Stomach (tissue), 4 donors: ENCODE measurements at regions not wholly inside any gene's neighbourhood (a gene's known extent, or its start where the extent isn't known, plus 50 kb on each side); places are given as distances from the start of the nearest gene placed in this dataset.
A peak's percentile ranks its signal among the peaks of the same experiment; 100 is the strongest.

ENCODE experiments used
- EP300 ChIP-seq: sonication (generic); formaldehyde crosslinking; IDR thresholded peaks from one replicate; pipeline ENCODE4 v1.6.1; 2017; ENCODE audit warnings: antibody characterized with exemption
- POLR2A ChIP-seq, 4 donors: fragments of 450-650 bp; IDR thresholded peaks; one replicate each; pipeline ENCODE4 v1.6.1; 2016; ENCODE audit warnings: antibody characterized with exemption in 4 of 4, control low read depth in 2 of 4, mild to moderate bottlenecking in 1 of 4, moderate library complexity in 1 of 4
- POLR2AphosphoS5 ChIP-seq, 3 donors: sonication (generic); formaldehyde crosslinking; IDR thresholded peaks; one replicate each; pipeline ENCODE4 v1.6.1; 2016; ENCODE audit warnings: antibody characterized with exemption in 3 of 3
- TF ChIP-seq, protein P1 (sequence below), 7 experiments: fragments of 450-650 bp in 4 of 7; fragments of 200-600 bp in 3 of 7; sonication (generic) in 3 of 7; IDR thresholded peaks; one replicate each; pipeline ENCODE4 v1.5.1; 2016 to 2019; ENCODE audit warnings: antibody characterized with exemption in 7 of 7, control low read depth in 2 of 7, mild to moderate bottlenecking in 1 of 7

DNA sequence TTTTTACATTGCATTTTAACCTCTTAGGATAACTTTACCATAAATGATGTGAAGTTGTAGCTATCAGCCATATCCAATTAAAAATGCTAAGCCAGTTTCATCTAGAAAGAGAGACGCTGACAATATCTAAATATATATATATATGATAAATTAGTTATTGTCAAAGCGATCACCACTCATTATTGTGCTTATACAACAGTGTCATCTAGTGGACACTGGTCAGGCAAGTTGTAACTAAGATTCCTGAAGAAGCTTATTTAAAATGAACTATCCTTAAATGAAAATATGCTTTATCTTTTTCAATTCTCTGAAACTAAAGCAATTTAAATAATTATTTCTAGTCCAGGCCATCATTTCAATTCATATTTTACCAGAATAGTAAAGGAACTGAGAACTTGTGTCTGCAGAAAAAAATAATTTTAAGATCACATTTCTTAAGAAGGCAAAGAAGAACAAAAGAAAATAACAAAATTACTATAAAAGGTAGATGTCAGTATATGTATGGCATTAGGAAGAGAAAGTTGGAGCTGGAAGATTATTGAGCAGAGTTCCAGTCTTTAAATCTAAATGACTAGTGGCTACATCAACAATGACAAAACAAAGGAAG, 193.3 kb upstream of the SNX7 start:
- TF ChIP-seq POLR2A (IDR thresholded peaks at IDR 0.05) = no peak
- TF ChIP-seq, protein P1, sequence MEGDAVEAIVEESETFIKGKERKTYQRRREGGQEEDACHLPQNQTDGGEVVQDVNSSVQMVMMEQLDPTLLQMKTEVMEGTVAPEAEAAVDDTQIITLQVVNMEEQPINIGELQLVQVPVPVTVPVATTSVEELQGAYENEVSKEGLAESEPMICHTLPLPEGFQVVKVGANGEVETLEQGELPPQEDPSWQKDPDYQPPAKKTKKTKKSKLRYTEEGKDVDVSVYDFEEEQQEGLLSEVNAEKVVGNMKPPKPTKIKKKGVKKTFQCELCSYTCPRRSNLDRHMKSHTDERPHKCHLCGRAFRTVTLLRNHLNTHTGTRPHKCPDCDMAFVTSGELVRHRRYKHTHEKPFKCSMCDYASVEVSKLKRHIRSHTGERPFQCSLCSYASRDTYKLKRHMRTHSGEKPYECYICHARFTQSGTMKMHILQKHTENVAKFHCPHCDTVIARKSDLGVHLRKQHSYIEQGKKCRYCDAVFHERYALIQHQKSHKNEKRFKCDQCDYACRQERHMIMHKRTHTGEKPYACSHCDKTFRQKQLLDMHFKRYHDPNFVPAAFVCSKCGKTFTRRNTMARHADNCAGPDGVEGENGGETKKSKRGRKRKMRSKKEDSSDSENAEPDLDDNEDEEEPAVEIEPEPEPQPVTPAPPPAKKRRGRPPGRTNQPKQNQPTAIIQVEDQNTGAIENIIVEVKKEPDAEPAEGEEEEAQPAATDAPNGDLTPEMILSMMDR (IDR thresholded peaks at IDR 0.05) = peak in 5 of 7 experiments; percentile 20 to 62 (median 35)
- no peak for TF ChIP-seq POLR2AphosphoS5 (IDR thresholded peaks at IDR 0.05)
- TF ChIP-seq EP300 = no peak
